Prostate gland (tissue), 2 donors: ENCODE measurements at regions not wholly inside any gene's neighbourhood (a gene's known extent, or its start where the extent isn't known, plus 50 kb on each side); places are given as distances from the start of the nearest gene placed in this dataset.

ENCODE experiments used
- CTCF ChIP-seq, 4 experiments: fragments of 200-600 bp in 2 of 4; fragments of 450-650 bp in 2 of 4; sonication (generic) in 2 of 4; IDR thresholded peaks; 1 replicate in 3 of 4; 2 replicates in 1 of 4; pipeline ENCODE4 v1.5.1; 2016 to 2019; ENCODE audit warnings: antibody characterized with exemption in 4 of 4, mild to moderate bottlenecking in 2 of 4, moderate library complexity in 2 of 4
- POLR2A ChIP-seq: fragments of 450-650 bp; IDR thresholded peaks from one replicate; pipeline ENCODE4 v1.6.1; 2016; ENCODE audit warnings: antibody characterized with exemption, mild to moderate bottlenecking
- POLR2AphosphoS5 ChIP-seq: sonication (generic); formaldehyde crosslinking; IDR thresholded peaks from one replicate; pipeline ENCODE4 v1.6.1; 2017; ENCODE audit warnings: antibody characterized with exemption

DNA sequence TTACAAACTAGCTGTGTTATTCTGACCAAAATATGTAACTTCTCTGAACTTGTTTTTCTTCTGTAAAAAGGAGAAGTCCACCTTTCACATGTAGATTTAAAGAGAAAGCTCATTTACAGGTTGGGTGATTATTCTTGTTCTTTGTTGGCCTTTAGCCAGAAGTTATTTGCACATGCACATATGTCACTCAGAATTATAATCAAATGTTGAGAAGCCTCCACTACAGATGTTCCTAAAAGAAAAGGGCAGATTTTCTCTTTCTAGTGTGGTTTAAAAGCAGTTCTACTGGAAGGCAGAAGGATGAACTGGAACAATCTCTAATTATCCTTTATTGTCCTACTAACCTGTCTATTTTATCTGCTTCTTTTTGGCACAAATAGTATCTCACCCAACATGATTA lies 209.8 kb upstream of the ELAVL2 start:
- TF ChIP-seq CTCF (IDR thresholded peaks at IDR 0.05) = no peak
- TF ChIP-seq POLR2AphosphoS5 = no peak
- TF ChIP-seq POLR2A = no peak
